NT2/D1 (cell line): ENCODE measurements at regions not wholly inside any gene's neighbourhood (a gene's known extent, or its start where the extent isn't known, plus 50 kb on each side); places are given as distances from the start of the nearest gene placed in this dataset.
"Not testable (repeated sequence)": the region's sequence is repeated elsewhere in the genome, so short reads cannot be mapped to it uniquely, and the experiment has no call there.

Source experiments
- DNase-seq: peaks from one replicate; pipeline ENCODE4 v3.0.0-alpha.2; 2011; ENCODE audit warnings: low read depth, low spot score
- H3K27me3 ChIP-seq: 2 replicates; pipeline ENCODE4 v1.6.0; 2011; ENCODE audit warnings: mild to moderate bottlenecking; ENCODE audit not compliant: insufficient read length, insufficient read depth
- H3K36me3 ChIP-seq: 2 replicates; pipeline ENCODE4 v1.6.1; 2011; ENCODE audit warnings: mild to moderate bottlenecking, low read length, mixed read lengths; ENCODE audit not compliant: insufficient read depth, insufficient read length
- H3K4me1 ChIP-seq: 2 replicates; pipeline ENCODE4 v1.5.1; 2011; ENCODE audit not compliant: insufficient read depth, insufficient read length
- H3K4me3 ChIP-seq: 2 replicates; pipeline ENCODE4 v1.5.1; 2011; ENCODE audit warnings: low read depth; ENCODE audit not compliant: insufficient read length
- H3K9ac ChIP-seq: 2 replicates; pipeline ENCODE4 v1.6.0; 2011; ENCODE audit warnings: low read depth; ENCODE audit not compliant: insufficient read length
- H3K9me3 ChIP-seq: 2 replicates; pipeline ENCODE4 v1.5.1; 2011; ENCODE audit warnings: mild to moderate bottlenecking, low read length; ENCODE audit not compliant: insufficient read depth
- SUZ12 ChIP-seq: IDR thresholded peaks from 2 replicates; pipeline ENCODE4 v1.6.1; 2011; ENCODE audit not compliant: insufficient read length, insufficient read depth; ENCODE audit errors: extremely low read depth
- YY1 ChIP-seq: IDR thresholded peaks from 2 replicates; pipeline ENCODE4 v1.6.1; 2011; ENCODE audit not compliant: insufficient read length, insufficient read depth
- ZNF274 ChIP-seq: IDR thresholded peaks from 2 replicates; pipeline ENCODE4 v1.6.1; 2011; ENCODE audit warnings: mild to moderate bottlenecking, low read depth, low read length

GRCh38 chr5:97234380-97234779 lies 51.3 kb upstream of the RIOK2 start:
- not testable (repeated sequence) for H3K4me3 ChIP-seq, H3K9ac ChIP-seq, H3K4me1 ChIP-seq, DNase-seq, H3K27me3 ChIP-seq, H3K9me3 ChIP-seq, H3K36me3 ChIP-seq

- Histone ChIP-seq H3K36me3 (no peaks in the 10 kb centered on the region), H3K4me1 (no peaks in the 10 kb centered on the region), H3K27me3 (no peaks in the 10 kb centered on the region), H3K4me3 (no peak overlapping the region), H3K9ac (no peak overlapping the region), H3K9me3 (peaks cover 5% of the 10 kb centered on the region; the same call in 1 of the 2 replicates)
- TF ChIP-seq ZNF274 (no peak), SUZ12 (no peak), YY1 (no peak)
- DNase-seq = no peak
Measured at GRCh38 chr5:97242341-97242740, 59.3 kb upstream of the RIOK2 start.

- H3K4me1 ChIP-seq = no peaks in the 10 kb centered on the region
- DNase-seq = no peak
- no peaks in the 10 kb centered on the region for H3K27me3 ChIP-seq
- H3K9me3 ChIP-seq = peaks cover 5% of the 10 kb centered on the region; the same call in 1 of the 2 replicates
- H3K36me3 ChIP-seq = no peaks in the 10 kb centered on the region
- TF ChIP-seq ZNF274 (no peak), YY1 (no peak), SUZ12 (no peak)
- no peak overlapping the region for H3K9ac ChIP-seq
- H3K4me3 ChIP-seq = no peak overlapping the region
Measured at GRCh38 chr5:97243353-97243752, 60.3 kb upstream of the RIOK2 start.

GRCh38 chr5:97245386-97245785 lies 62.3 kb upstream of the RIOK2 start:
- H3K27me3 ChIP-seq = no peaks in the 10 kb centered on the region
- DNase-seq = no peak
- no peak for TF ChIP-seq SUZ12
- no peak for TF ChIP-seq YY1
- TF ChIP-seq ZNF274 = no peak
- peaks cover 3% of the 10 kb centered on the region; the same call in 1 of the 2 replicates for H3K9me3 ChIP-seq
- no peak overlapping the region for H3K4me3 ChIP-seq
- no peak overlapping the region for H3K9ac ChIP-seq
- no peaks in the 10 kb centered on the region for H3K4me1 ChIP-seq
- no peaks in the 10 kb centered on the region for H3K36me3 ChIP-seq

GRCh38 chr5:97250113-97250512 lies 67.1 kb upstream of the RIOK2 start:
- no peak overlapping the region for H3K4me3 ChIP-seq
- no peaks in the 10 kb centered on the region for H3K9me3 ChIP-seq
- H3K27me3 ChIP-seq = no peaks in the 10 kb centered on the region
- H3K4me1 ChIP-seq = no peaks in the 10 kb centered on the region
- H3K9ac ChIP-seq = no peak overlapping the region
- no peak for TF ChIP-seq YY1
- TF ChIP-seq SUZ12 = no peak
- no peak for TF ChIP-seq ZNF274
- H3K36me3 ChIP-seq = no peaks in the 10 kb centered on the region
- no peak for DNase-seq

- no peak for TF ChIP-seq SUZ12
- no peak for TF ChIP-seq YY1
- no peak for TF ChIP-seq ZNF274
- no peak overlapping the region for H3K4me3 ChIP-seq
- no peaks in the 10 kb centered on the region for H3K4me1 ChIP-seq
- H3K27me3 ChIP-seq = no peaks in the 10 kb centered on the region
- no peak for DNase-seq
- H3K36me3 ChIP-seq = no peaks in the 10 kb centered on the region
- no peaks in the 10 kb centered on the region for H3K9me3 ChIP-seq
- no peak overlapping the region for H3K9ac ChIP-seq
Measured at GRCh38 chr5:97266076-97266475, 83.0 kb upstream of the RIOK2 start.

GRCh38 chr5:97266576-97266975 lies 83.5 kb upstream of the RIOK2 start:
- no peaks in the 10 kb centered on the region for H3K36me3 ChIP-seq
- TF ChIP-seq YY1 = no peak
- no peak for TF ChIP-seq ZNF274
- TF ChIP-seq SUZ12 = no peak
- no peaks in the 10 kb centered on the region for H3K4me1 ChIP-seq
- no peaks in the 10 kb centered on the region for H3K27me3 ChIP-seq
- H3K9me3 ChIP-seq = no peaks in the 10 kb centered on the region
- no peak overlapping the region for H3K4me3 ChIP-seq
- DNase-seq = no peak
- no peak overlapping the region for H3K9ac ChIP-seq

- H3K9ac ChIP-seq = no peak overlapping the region
- no peak overlapping the region for H3K4me3 ChIP-seq
- no peaks in the 10 kb centered on the region for H3K27me3 ChIP-seq
- H3K9me3 ChIP-seq = no peaks in the 10 kb centered on the region
- H3K36me3 ChIP-seq = no peaks in the 10 kb centered on the region
- no peaks in the 10 kb centered on the region for H3K4me1 ChIP-seq
- no peak for DNase-seq
- TF ChIP-seq YY1 (no peak), ZNF274 (no peak), SUZ12 (no peak)
Measured at GRCh38 chr5:97267767-97268166, 84.7 kb upstream of the RIOK2 start.
